ENCODE measurements at regions not wholly inside any gene's neighbourhood (a gene's known extent, or its start where the extent isn't known, plus 50 kb on each side); places are given as distances from the start of the nearest gene placed in this dataset.
A peak's percentile ranks its signal among the peaks of the same experiment; 100 is the strongest.

GRCh38 chr15:36468746-36469145, 110.7 kb upstream of the CDIN1 start:
- H3K9me3 ChIP-seq (ENCODE audit: control insufficient read depth, low read length), result no peaks in the 10 kb centered on the region
- peak overlapping the region in 1 of 2 experiments; percentile 75 for H3K18ac ChIP-seq (ENCODE audit: low read depth in 1 of 2, low read length in 2 of 2)
- peak; percentile 90 for DNase-seq
- no peak overlapping the region for H3K4me2 ChIP-seq (ENCODE audit: low read length, poor library complexity, severe bottlenecking)
- H4K91ac ChIP-seq (ENCODE audit: low read length), result no peak overlapping the region
- H2BK15ac ChIP-seq (ENCODE audit: low read depth, poor library complexity, severe bottlenecking), result no peak overlapping the region
- H3K9ac ChIP-seq (ENCODE audit: low read length), result no peak overlapping the region
- no peak overlapping the region for H2AK5ac ChIP-seq (ENCODE audit: low read length, severe bottlenecking)
- no peak overlapping the region for H3K23ac ChIP-seq (ENCODE audit: low read length in 2 of 2)
- H3K27ac ChIP-seq (ENCODE audit: low read length, poor library complexity, severe bottlenecking), result peak overlapping the region; percentile 61
- no peak overlapping the region for H3K4ac ChIP-seq (ENCODE audit: low read depth in 1 of 2, low read length in 2 of 2)
- H3K4me3 ChIP-seq (ENCODE audit: insufficient read depth in 1 of 2, low read depth in 1 of 2, low read length in 2 of 2), result no peak overlapping the region
- no peak overlapping the region for H3K14ac ChIP-seq (ENCODE audit: low read length in 2 of 2)
- H4K8ac ChIP-seq (ENCODE audit: low read length), result no peak overlapping the region
- 51% methylated on average over 4 of the region's 5 CpGs for WGBS
- peak overlapping the region in 1 of 2 experiments; percentile 34 for H2BK12ac ChIP-seq (ENCODE audit: low read length in 2 of 2)
- H2AFZ ChIP-seq (ENCODE audit: low read depth, low read length), result no peak overlapping the region
- H3K36me3 ChIP-seq (ENCODE audit: control insufficient read depth in 1 of 2, insufficient read depth in 2 of 2, low read depth in 1 of 2, low read length in 2 of 2), result no peaks in the 10 kb centered on the region
- H3K4me1 ChIP-seq (ENCODE audit: control insufficient read depth, insufficient read depth, low read depth, low read length), result peaks cover 3% of the 10 kb centered on the region
- H3K79me1 ChIP-seq (replicated peaks; ENCODE audit: low read length, poor library complexity, severe bottlenecking), result no peaks in the 10 kb centered on the region
- no peak overlapping the region for H2BK5ac ChIP-seq (ENCODE audit: low read depth, low read length, poor library complexity, severe bottlenecking)
- H2BK120ac ChIP-seq (ENCODE audit: low read depth, low read length), result peak overlapping the region; percentile 73
- no peaks in the 10 kb centered on the region for H3K27me3 ChIP-seq (ENCODE audit: control insufficient read depth in 1 of 2, insufficient read depth in 1 of 2, low read length in 2 of 2)

GRCh38 chr15:36469311-36469966, 110.0 kb upstream of the CDIN1 start:
- Histone ChIP-seq H2BK15ac (ENCODE audit: low read depth, poor library complexity, severe bottlenecking) (no peak overlapping the region), H3K27me3 (ENCODE audit: control insufficient read depth in 1 of 2, insufficient read depth in 1 of 2, low read length in 2 of 2) (no peaks in the 10 kb centered on the region), H2AK5ac (ENCODE audit: low read length, severe bottlenecking) (no peak overlapping the region), H3K27ac (ENCODE audit: low read length, poor library complexity, severe bottlenecking) (peak overlapping the region; percentile 22), H3K9ac (ENCODE audit: low read length) (no peak overlapping the region), H3K23ac (ENCODE audit: low read length in 2 of 2) (no peak overlapping the region), H3K4me1 (ENCODE audit: control insufficient read depth, insufficient read depth, low read depth, low read length) (peaks cover 3% of the 10 kb centered on the region), H2BK12ac (ENCODE audit: low read length in 2 of 2) (no peak overlapping the region), H3K14ac (ENCODE audit: low read length in 2 of 2) (no peak overlapping the region), H2AFZ (ENCODE audit: low read depth, low read length) (no peak overlapping the region), H2BK120ac (ENCODE audit: low read depth, low read length) (no peak overlapping the region), H3K4me2 (ENCODE audit: low read length, poor library complexity, severe bottlenecking) (no peak overlapping the region), H3K36me3 (ENCODE audit: control insufficient read depth in 1 of 2, insufficient read depth in 2 of 2, low read depth in 1 of 2, low read length in 2 of 2) (no peaks in the 10 kb centered on the region), H3K18ac (ENCODE audit: low read depth in 1 of 2, low read length in 2 of 2) (no peak overlapping the region), H2BK5ac (ENCODE audit: low read depth, low read length, poor library complexity, severe bottlenecking) (no peak overlapping the region), H4K8ac (ENCODE audit: low read length) (no peak overlapping the region), H3K4ac (ENCODE audit: low read depth in 1 of 2, low read length in 2 of 2) (no peak overlapping the region), H3K9me3 (ENCODE audit: control insufficient read depth, low read length) (no peaks in the 10 kb centered on the region), H3K4me3 (ENCODE audit: insufficient read depth in 1 of 2, low read depth in 1 of 2, low read length in 2 of 2) (no peak overlapping the region), H4K91ac (ENCODE audit: low read length) (no peak overlapping the region), H3K79me1 (replicated peaks; ENCODE audit: low read length, poor library complexity, severe bottlenecking) (no peaks in the 10 kb centered on the region)
- DNase-seq, result peak; percentile 27
- 46% methylated on average over 5 of the region's 7 CpGs for WGBS

- Histone ChIP-seq H3K27me3 (ENCODE audit: control insufficient read depth in 1 of 2, insufficient read depth in 1 of 2, low read length in 2 of 2) (no peaks in the 10 kb centered on the region), H3K4ac (ENCODE audit: low read depth in 1 of 2, low read length in 2 of 2) (no peak overlapping the region), H3K4me3 (ENCODE audit: insufficient read depth in 1 of 2, low read depth in 1 of 2, low read length in 2 of 2) (no peak overlapping the region), H3K23ac (ENCODE audit: low read length in 2 of 2) (no peak overlapping the region), H4K8ac (ENCODE audit: low read length) (no peak overlapping the region), H3K79me1 (replicated peaks; ENCODE audit: low read length, poor library complexity, severe bottlenecking) (no peaks in the 10 kb centered on the region), H3K14ac (ENCODE audit: low read length in 2 of 2) (no peak overlapping the region), H2BK120ac (ENCODE audit: low read depth, low read length) (no peak overlapping the region), H2AK5ac (ENCODE audit: low read length, severe bottlenecking) (no peak overlapping the region), H3K9ac (ENCODE audit: low read length) (no peak overlapping the region), H2AFZ (ENCODE audit: low read depth, low read length) (no peak overlapping the region), H3K27ac (ENCODE audit: low read length, poor library complexity, severe bottlenecking) (no peak overlapping the region), H2BK12ac (ENCODE audit: low read length in 2 of 2) (no peak overlapping the region), H3K4me1 (ENCODE audit: control insufficient read depth, insufficient read depth, low read depth, low read length) (peaks cover 3% of the 10 kb centered on the region), H3K36me3 (ENCODE audit: control insufficient read depth in 1 of 2, insufficient read depth in 2 of 2, low read depth in 1 of 2, low read length in 2 of 2) (no peaks in the 10 kb centered on the region), H3K18ac (ENCODE audit: low read depth in 1 of 2, low read length in 2 of 2) (no peak overlapping the region), H4K91ac (ENCODE audit: low read length) (no peak overlapping the region), H2BK15ac (ENCODE audit: low read depth, poor library complexity, severe bottlenecking) (no peak overlapping the region), H2BK5ac (ENCODE audit: low read depth, low read length, poor library complexity, severe bottlenecking) (no peak overlapping the region), H3K4me2 (ENCODE audit: low read length, poor library complexity, severe bottlenecking) (no peak overlapping the region), H3K9me3 (ENCODE audit: control insufficient read depth, low read length) (no peaks in the 10 kb centered on the region)
- whole genome bisulfite sequencing, result 75% methylated on average over 3 of the region's 3 CpGs
- DNase-seq, result no peak
These were observed 106.8 kb upstream of the CDIN1 start for GRCh38 chr15:36472672-36473071.

GRCh38 chr15:36478561-36478960, 100.9 kb upstream of the CDIN1 start:
- Histone ChIP-seq H4K8ac (ENCODE audit: low read length) (no peak overlapping the region), H3K4me2 (ENCODE audit: low read length, poor library complexity, severe bottlenecking) (no peak overlapping the region), H2BK5ac (ENCODE audit: low read depth, low read length, poor library complexity, severe bottlenecking) (no peak overlapping the region), H2BK12ac (ENCODE audit: low read length in 2 of 2) (no peak overlapping the region), H3K36me3 (ENCODE audit: control insufficient read depth in 1 of 2, insufficient read depth in 2 of 2, low read depth in 1 of 2, low read length in 2 of 2) (no peaks in the 10 kb centered on the region), H4K91ac (ENCODE audit: low read length) (no peak overlapping the region), H3K9ac (ENCODE audit: low read length) (no peak overlapping the region), H3K27me3 (ENCODE audit: control insufficient read depth in 1 of 2, insufficient read depth in 1 of 2, low read length in 2 of 2) (no peaks in the 10 kb centered on the region), H3K4ac (ENCODE audit: low read depth in 1 of 2, low read length in 2 of 2) (no peak overlapping the region), H2BK15ac (ENCODE audit: low read depth, poor library complexity, severe bottlenecking) (no peak overlapping the region), H3K14ac (ENCODE audit: low read length in 2 of 2) (no peak overlapping the region), H2AK5ac (ENCODE audit: low read length, severe bottlenecking) (no peak overlapping the region), H3K18ac (ENCODE audit: low read depth in 1 of 2, low read length in 2 of 2) (no peak overlapping the region), H3K27ac (ENCODE audit: low read length, poor library complexity, severe bottlenecking) (no peak overlapping the region), H3K79me1 (replicated peaks; ENCODE audit: low read length, poor library complexity, severe bottlenecking) (no peaks in the 10 kb centered on the region), H3K4me3 (ENCODE audit: insufficient read depth in 1 of 2, low read depth in 1 of 2, low read length in 2 of 2) (no peak overlapping the region), H2BK120ac (ENCODE audit: low read depth, low read length) (no peak overlapping the region), H2AFZ (ENCODE audit: low read depth, low read length) (no peak overlapping the region), H3K4me1 (ENCODE audit: control insufficient read depth, insufficient read depth, low read depth, low read length) (no peaks in the 10 kb centered on the region), H3K9me3 (ENCODE audit: control insufficient read depth, low read length) (no peaks in the 10 kb centered on the region), H3K23ac (ENCODE audit: low read length in 2 of 2) (no peak overlapping the region)
- WGBS, result 95% methylated on average over 1 of the region's 2 CpGs
- DNase-seq, result no peak
